ENCODE measurements at regions not wholly inside any gene's neighbourhood (a gene's known extent, or its start where the extent isn't known, plus 50 kb on each side); places are given as distances from the start of the nearest gene placed in this dataset.
A peak's percentile ranks its signal among the peaks of the same experiment; 100 is the strongest.

DNA sequence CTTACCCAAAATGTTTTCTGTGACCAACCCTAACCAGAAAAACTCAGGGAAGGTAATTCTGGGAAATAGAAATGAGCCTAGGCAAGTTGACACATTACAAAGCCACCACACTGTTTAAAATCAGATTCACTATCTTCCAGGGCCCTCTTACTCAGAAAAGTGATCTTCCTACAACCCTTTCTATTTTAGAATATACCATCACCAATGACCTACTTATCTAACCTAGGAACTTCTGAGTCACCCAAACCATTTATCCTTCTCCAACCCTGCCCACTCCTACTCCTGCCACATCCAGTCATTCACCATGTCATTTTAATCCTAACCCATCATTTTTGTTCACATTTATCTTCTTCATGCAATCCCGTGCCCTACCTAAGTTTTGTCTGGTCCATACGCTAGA, 89.9 kb downstream of the FTHL17 start:
- H3K9me3 ChIP-seq: no peaks in the 10 kb centered on the region
- H3K27me3 ChIP-seq: no peaks in the 10 kb centered on the region
- intact Hi-C loops (cut with DNase I): no loop called here
- H3K4me1 ChIP-seq: no peaks in the 10 kb centered on the region
- no peak for TF ChIP-seq CTCF (IDR thresholded peaks at IDR 0.05)
- no peak overlapping the region for H3K27ac ChIP-seq
- no peak for DNase-seq
- H3K36me3 ChIP-seq: no peaks in the 10 kb centered on the region
- H3K4me3 ChIP-seq: no peak overlapping the region
- H3K9ac ChIP-seq (ENCODE audit: low read depth in 2 of 2, low read length in 2 of 2): no peak overlapping the region

DNA sequence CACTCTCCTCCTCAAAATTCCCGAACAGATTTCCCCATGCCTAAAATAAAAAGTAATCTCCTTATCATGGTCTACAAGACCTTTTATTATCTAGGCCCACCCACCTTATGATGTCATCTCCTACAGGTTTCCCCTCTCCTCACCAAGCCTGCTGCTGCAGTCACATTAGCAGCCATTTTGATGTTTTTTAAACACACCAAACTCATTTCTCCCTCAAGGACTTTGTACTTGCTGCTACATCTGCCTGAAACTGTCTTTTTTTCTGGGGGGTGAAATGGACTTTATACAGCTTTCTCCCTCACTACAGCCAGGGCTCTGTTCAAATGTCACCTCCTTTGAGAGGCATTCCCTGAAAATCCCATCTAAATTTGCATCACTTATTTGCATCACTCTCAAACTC, 90.2 kb upstream of the TAB3 start:
- DNase-seq: no peak
- Histone ChIP-seq H3K27me3 (no peaks in the 10 kb centered on the region), H3K36me3 (no peaks in the 10 kb centered on the region), H3K4me1 (no peaks in the 10 kb centered on the region), H3K9ac (ENCODE audit: low read depth in 2 of 2, low read length in 2 of 2) (no peak overlapping the region), H3K27ac (no peak overlapping the region), H3K4me3 (no peak overlapping the region), H3K9me3 (no peaks in the 10 kb centered on the region)
- no peak for TF ChIP-seq CTCF (IDR thresholded peaks at IDR 0.05)
- intact Hi-C loops (cut with DNase I): no loop called here

DNA sequence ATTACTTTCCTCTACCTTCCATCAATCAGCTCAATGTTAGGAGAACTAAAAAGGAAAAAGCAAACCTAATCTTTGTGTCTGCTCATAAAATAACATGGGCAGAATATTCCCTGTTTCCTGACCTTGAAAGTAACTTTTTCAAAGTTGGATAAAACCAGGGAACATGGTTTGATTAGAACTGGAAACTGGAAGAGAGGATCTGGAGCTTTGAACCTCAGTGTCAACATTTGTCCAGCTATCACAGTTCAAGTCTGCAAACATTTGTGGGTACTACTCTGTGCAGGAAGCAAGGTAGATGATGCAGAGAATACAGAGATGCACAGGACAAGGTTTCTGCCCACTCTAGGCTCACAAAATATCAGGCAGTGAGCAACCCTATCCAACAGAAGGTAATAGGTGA, 86.4 kb upstream of the TAB3 start:
- TF ChIP-seq CTCF (IDR thresholded peaks at IDR 0.05): no peak
- no peak for DNase-seq
- no peak overlapping the region for H3K4me3 ChIP-seq
- intact Hi-C loops (cut with DNase I): no loop called here
- no peaks in the 10 kb centered on the region for H3K9me3 ChIP-seq
- H3K36me3 ChIP-seq: no peaks in the 10 kb centered on the region
- no peak overlapping the region for H3K9ac ChIP-seq (ENCODE audit: low read depth in 2 of 2, low read length in 2 of 2)
- no peaks in the 10 kb centered on the region for H3K4me1 ChIP-seq
- H3K27me3 ChIP-seq: no peaks in the 10 kb centered on the region
- no peak overlapping the region for H3K27ac ChIP-seq

DNA sequence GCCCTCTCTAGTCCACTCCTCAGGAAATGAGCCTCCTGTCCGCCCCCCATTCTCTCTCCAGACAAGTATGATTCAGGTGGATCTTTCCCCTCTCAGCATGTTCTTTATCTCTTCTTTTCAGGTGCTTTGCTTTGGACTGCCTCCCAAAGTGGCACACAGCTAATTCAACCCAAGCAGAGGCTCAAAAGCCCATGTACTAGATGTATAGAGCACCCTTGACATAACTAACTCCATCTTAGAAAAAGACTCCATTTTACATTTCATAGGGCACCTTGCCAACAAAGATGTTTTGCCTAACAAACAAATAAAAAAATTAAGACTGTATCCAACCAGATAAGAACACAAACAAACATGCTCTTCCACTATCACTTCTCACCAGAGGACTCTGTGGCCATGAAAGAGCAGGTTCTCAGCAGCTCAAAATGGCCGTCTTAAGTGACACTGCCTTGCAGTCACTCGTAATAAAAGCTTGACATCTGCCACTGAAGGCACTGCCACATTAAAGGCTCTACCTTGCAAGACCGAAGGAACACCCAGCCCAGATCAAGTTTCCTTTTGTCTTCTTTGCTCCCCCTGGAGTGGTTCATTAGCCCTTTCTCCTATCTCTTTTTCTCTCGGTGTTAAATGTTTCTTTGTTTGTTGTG, 84.9 kb upstream of the TAB3 start:
- TF ChIP-seq CTCF (IDR thresholded peaks at IDR 0.05): no peak
- Histone ChIP-seq H3K9me3 (no peaks in the 10 kb centered on the region), H3K27me3 (no peaks in the 10 kb centered on the region), H3K4me3 (no peak overlapping the region), H3K4me1 (no peaks in the 10 kb centered on the region), H3K36me3 (no peaks in the 10 kb centered on the region), H3K9ac (ENCODE audit: low read depth in 2 of 2, low read length in 2 of 2) (no peak overlapping the region), H3K27ac (no peak overlapping the region)
- intact Hi-C loops (cut with DNase I): no loop called here
- no peak for DNase-seq

GRCh38 chrX:30971774-30972603, 82.9 kb upstream of the TAB3 start:
- Histone ChIP-seq H3K9me3 (no peaks in the 10 kb centered on the region), H3K27me3 (no peaks in the 10 kb centered on the region), H3K4me3 (no peak overlapping the region), H3K36me3 (no peaks in the 10 kb centered on the region), H3K4me1 (no peaks in the 10 kb centered on the region), H3K9ac (ENCODE audit: low read depth in 2 of 2, low read length in 2 of 2) (no peak overlapping the region), H3K27ac (no peak overlapping the region)
- TF ChIP-seq CTCF (IDR thresholded peaks at IDR 0.05): peak; percentile 52
- DNase-seq: peak; percentile 24
- intact Hi-C loops (cut with DNase I): no loop called here
